ENCODE measurements at regions not wholly inside any gene's neighbourhood (a gene's known extent, or its start where the extent isn't known, plus 50 kb on each side); places are given as distances from the start of the nearest gene placed in this dataset.
A peak's percentile ranks its signal among the peaks of the same experiment; 100 is the strongest.
"Not testable (repeated sequence)": the region's sequence is repeated elsewhere in the genome, so short reads cannot be mapped to it uniquely, and the experiment has no call there.

DNA sequence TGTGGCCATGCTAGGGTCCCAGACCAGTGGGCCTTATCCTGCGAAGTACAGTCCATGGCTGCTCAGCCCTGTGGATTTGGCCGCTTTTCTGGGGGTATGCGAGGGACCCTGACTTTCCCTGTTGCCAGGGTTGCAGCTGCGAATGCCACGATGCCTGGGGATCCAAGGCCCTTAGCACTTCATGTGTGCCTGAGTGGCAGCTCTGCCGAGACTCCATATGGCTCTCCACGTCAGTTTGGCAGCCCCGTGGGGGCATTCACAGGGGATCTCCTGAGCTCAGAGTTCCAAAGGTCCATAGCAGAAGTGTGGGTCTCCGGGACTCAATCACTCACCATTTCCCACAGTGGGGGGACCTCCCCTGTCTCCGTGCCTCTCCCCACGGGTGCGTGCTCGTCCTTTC, 319.5 kb downstream of the DOK5 start:
- H3K27ac ChIP-seq: no peak overlapping the region
- no peak for TF ChIP-seq EP300 (IDR thresholded peaks at IDR 0.05)
- TF ChIP-seq POLR2A (IDR thresholded peaks at IDR 0.05): no peak
- TF ChIP-seq, protein P1, sequence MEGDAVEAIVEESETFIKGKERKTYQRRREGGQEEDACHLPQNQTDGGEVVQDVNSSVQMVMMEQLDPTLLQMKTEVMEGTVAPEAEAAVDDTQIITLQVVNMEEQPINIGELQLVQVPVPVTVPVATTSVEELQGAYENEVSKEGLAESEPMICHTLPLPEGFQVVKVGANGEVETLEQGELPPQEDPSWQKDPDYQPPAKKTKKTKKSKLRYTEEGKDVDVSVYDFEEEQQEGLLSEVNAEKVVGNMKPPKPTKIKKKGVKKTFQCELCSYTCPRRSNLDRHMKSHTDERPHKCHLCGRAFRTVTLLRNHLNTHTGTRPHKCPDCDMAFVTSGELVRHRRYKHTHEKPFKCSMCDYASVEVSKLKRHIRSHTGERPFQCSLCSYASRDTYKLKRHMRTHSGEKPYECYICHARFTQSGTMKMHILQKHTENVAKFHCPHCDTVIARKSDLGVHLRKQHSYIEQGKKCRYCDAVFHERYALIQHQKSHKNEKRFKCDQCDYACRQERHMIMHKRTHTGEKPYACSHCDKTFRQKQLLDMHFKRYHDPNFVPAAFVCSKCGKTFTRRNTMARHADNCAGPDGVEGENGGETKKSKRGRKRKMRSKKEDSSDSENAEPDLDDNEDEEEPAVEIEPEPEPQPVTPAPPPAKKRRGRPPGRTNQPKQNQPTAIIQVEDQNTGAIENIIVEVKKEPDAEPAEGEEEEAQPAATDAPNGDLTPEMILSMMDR (IDR thresholded peaks at IDR 0.05): no peak
- no peak for TF ChIP-seq POLR2AphosphoS5 (IDR thresholded peaks at IDR 0.05)
- 83 to 91% methylated on average over 7 to 13 of the region's 13 CpGs for WGBS, 2 donors

DNA sequence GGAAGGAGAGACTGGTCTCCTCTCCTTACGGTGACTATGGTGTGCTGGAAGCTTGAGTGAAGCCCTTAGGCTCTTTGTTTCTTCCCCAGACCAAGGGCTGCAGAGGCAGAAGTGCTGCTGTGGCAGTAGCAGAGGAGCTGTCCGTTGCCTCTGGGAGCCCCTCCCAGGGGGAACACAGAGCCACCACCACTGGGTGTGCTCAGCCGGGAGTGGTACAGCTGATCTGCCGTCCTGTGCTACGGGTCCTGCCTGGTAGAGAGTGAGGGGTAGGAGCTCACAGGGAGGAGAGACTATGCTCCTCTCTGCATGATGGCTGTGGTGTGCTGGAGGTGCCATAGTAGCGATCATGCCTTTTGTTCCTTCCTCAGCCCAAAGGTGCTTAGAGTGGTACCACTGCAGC, 318.7 kb downstream of the DOK5 start:
- Histone ChIP-seq H3K27ac (no peak overlapping the region), H3K27me3 (no peaks in the 10 kb centered on the region), H3K4me3 (no peak overlapping the region), H3K36me3 (no peaks in the 10 kb centered on the region), H3K9me3 (no peaks in the 10 kb centered on the region), H3K4me1 (no peaks in the 10 kb centered on the region)
- no peak for TF ChIP-seq EP300 (IDR thresholded peaks at IDR 0.05)
- WGBS, 2 donors: 74 to 100% methylated on average over 1 to 6 of the region's 6 CpGs
- DNase-seq (peak in 1 of 2 donors; percentile 4), ATAC-seq (ENCODE audit: low FRiP score in 2 of 2) (peak in 1 of 2 donors; percentile 6)

More for the DNA sequence above, 319.5 kb downstream of the DOK5 start:
- no peaks in the 10 kb centered on the region for H3K4me1 ChIP-seq
- no peaks in the 10 kb centered on the region for H3K36me3 ChIP-seq
- H3K4me3 ChIP-seq: no peak overlapping the region
- H3K27me3 ChIP-seq: no peaks in the 10 kb centered on the region
- DNase-seq (peak in 1 of 2 donors; percentile 14), ATAC-seq (ENCODE audit: low FRiP score in 2 of 2) (no peak)
- no peaks in the 10 kb centered on the region for H3K9me3 ChIP-seq

DNA sequence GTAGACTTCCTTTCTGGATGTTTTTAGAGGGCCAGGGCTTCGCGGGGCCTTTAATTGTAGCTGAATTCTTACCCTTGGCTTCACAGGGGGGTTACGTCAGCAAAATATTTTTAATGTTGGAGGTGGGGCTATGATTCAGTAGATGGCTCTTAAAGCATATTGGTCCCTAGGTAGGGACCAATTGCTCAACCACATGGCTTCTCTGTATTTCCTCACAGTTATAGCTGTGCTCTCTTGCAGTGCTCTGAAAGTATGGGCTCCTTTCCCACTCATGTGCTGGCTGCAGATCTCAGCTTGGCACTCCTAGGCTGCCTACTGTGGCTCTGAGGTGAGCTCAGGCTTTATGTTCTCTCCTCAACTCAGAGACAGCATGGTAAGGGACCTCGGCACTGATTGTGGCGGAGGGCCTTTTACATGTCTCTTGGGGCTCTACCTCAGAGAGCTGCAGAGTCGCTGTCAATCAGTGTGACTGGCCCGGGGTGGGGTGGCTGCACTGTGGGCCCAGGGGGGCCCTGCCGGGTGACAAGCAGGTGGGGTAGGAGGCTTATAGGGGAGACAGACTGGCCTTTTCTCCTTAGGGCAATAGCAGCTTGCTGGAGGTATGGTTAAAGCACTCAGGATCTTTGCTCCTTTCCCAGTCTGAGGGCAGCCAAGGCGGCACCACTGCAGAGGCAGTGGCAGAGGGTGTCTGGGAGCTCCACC, 318.0 kb downstream of the DOK5 start:
- DNase-seq (peak in 1 of 2 donors; percentile 34), ATAC-seq (ENCODE audit: low FRiP score in 2 of 2) (peak in 1 of 2 donors; percentile 92)

DNA sequence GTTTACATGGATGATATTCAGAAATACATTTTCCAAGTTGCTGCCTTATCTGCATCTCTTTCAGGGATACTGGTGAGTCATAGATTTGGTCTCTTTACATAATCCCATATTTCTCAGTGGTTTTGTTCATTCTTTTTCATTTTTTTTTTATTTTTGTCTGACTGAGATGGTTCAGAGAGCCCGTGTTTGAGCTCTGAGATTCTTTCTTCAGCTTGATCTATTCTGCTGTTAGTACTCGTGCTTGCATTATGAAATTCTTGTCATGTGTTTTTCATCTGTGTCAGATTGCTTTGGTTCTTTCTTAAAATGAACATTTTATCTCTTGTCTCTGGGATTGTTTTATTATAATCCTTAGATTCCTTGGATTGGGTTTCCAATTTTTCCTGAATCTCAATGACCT, 317.3 kb downstream of the DOK5 start:
- Histone ChIP-seq H3K9me3 (no peaks in the 10 kb centered on the region), H3K4me3 (no peak overlapping the region), H3K27me3 (no peaks in the 10 kb centered on the region), H3K27ac (no peak overlapping the region), H3K36me3 (no peaks in the 10 kb centered on the region), H3K4me1 (no peaks in the 10 kb centered on the region)
- WGBS, 2 donors: 80 to 82% methylated on average over 2 of the region's 2 CpGs
- no peak for TF ChIP-seq POLR2AphosphoS5 (IDR thresholded peaks at IDR 0.05)
- no peak for TF ChIP-seq EP300 (IDR thresholded peaks at IDR 0.05)
- TF ChIP-seq POLR2A (IDR thresholded peaks at IDR 0.05): no peak
- TF ChIP-seq, protein P1 (IDR thresholded peaks at IDR 0.05): no peak
- peak in 1 of 2 donors; percentile 40 for ATAC-seq (ENCODE audit: low FRiP score in 2 of 2)
- no peak for DNase-seq

More for the DNA sequence above, 318.0 kb downstream of the DOK5 start:
- Histone ChIP-seq H3K4me1 (no peaks in the 10 kb centered on the region), H3K36me3 (no peaks in the 10 kb centered on the region), H3K9me3 (no peaks in the 10 kb centered on the region), H3K4me3 (no peak overlapping the region), H3K27me3 (no peaks in the 10 kb centered on the region), H3K27ac (no peak overlapping the region)
- TF ChIP-seq EP300 (IDR thresholded peaks at IDR 0.05): no peak
- no peak for TF ChIP-seq POLR2AphosphoS5 (IDR thresholded peaks at IDR 0.05)
- TF ChIP-seq, protein P1 (IDR thresholded peaks at IDR 0.05): no peak
- no peak for TF ChIP-seq POLR2A (IDR thresholded peaks at IDR 0.05)
- whole genome bisulfite sequencing, 2 donors: 70 to 85% methylated on average over 3 to 9 of the region's 9 CpGs

DNA sequence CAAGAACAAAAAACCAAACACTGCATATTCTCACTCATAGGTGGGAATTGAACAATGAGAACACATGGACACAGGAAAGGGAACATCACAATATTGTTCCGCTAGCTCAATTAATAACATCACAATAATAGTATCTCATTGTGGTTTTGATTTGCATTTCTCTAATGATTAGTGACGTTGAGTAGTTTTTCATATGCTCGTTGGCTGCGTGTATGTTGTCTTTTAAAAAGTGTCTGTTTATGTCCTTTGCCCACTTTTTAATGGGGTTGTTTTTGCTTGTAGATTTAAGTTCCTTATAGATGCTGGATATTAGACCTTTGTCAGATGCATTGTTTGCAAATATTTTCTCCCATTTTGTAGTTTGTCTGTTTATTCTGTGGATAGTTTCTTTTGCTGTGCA, 312.9 kb downstream of the DOK5 start:
- H3K4me3 ChIP-seq; H3K4me1 ChIP-seq; DNase-seq; H3K9me3 ChIP-seq; H3K36me3 ChIP-seq; H3K27ac ChIP-seq; H3K27me3 ChIP-seq; ATAC-seq (ENCODE audit: low FRiP score in 2 of 2): not testable (repeated sequence)
- 81 to 94% methylated on average over 4 of the region's 4 CpGs for WGBS, 2 donors

DNA sequence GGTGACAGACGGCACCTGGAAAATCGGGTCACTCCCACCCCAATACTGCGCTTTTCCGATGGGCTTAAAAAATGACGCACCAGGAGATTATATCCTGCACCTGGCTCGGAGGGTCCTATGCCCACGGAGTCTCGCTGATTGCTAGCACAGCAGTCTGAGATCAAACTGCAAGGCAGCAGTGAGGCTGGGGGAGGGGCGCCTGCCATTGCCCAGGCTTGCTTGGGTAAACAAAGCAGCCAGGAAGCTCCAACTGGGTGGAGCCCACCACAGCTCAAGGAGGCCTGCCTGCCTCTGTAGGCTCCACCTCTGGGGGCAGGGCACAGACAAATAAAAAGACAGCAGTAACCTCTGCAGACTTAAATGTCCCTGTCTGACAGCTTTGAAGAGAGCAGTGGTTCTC, 307.4 kb downstream of the DOK5 start:
- not testable (repeated sequence) for H3K9me3 ChIP-seq; H3K36me3 ChIP-seq; H3K4me1 ChIP-seq; ATAC-seq (ENCODE audit: low FRiP score in 2 of 2); H3K4me3 ChIP-seq; H3K27me3 ChIP-seq; H3K27ac ChIP-seq
- WGBS, 2 donors: 92% methylated on average over 9 of the region's 9 CpGs; no CpG with 5 or more reads in 1 of the 2 donors
- DNase-seq: peak in 1 of 2 donors; percentile 22
